Transverse colon (tissue), 4 donors: ENCODE measurements at regions not wholly inside any gene's neighbourhood (a gene's known extent, or its start where the extent isn't known, plus 50 kb on each side); places are given as distances from the start of the nearest gene placed in this dataset.

ENCODE experiments used
- DNase-seq: peaks from one replicate; pipeline ENCODE4 v3.0.0-alpha.2; 2019
- H3K27ac ChIP-seq, 4 donors: fragments of 200-600 bp; sonication (generic); 2 replicates each; pipeline ENCODE4 v1.5.1; 2016 to 2018; ENCODE audit warnings: inconsistent platforms in 4 of 4
- H3K27me3 ChIP-seq: fragments of 200-600 bp; sonication (generic); 2 replicates; pipeline ENCODE4 v1.5.1; 2017; ENCODE audit warnings: inconsistent platforms
- H3K36me3 ChIP-seq, 4 donors: fragments of 200-600 bp; sonication (generic); 2 replicates each; pipeline ENCODE4 v1.5.1; 2017 to 2019; ENCODE audit warnings: inconsistent platforms in 4 of 4
- H3K4me1 ChIP-seq, 4 donors: fragments of 200-600 bp; sonication (generic); 2 replicates each; pipeline ENCODE4 v1.5.1; 2017 to 2020; ENCODE audit warnings: inconsistent platforms in 4 of 4
- H3K4me3 ChIP-seq, 4 donors: fragments of 200-600 bp; sonication (generic); 1 replicate in 1 of 4; 2 replicates in 3 of 4; pipeline versions ENCODE4 v1.5.1 to v1.6.1; 2017 to 2019; ENCODE audit warnings: inconsistent platforms in 4 of 4
- H3K9me3 ChIP-seq, 2 donors: fragments of 200-600 bp; sonication (generic); 2 replicates each; pipeline ENCODE4 v1.5.1; 2017 to 2019; ENCODE audit warnings: inconsistent platforms in 2 of 2
- EP300 ChIP-seq: sonication (generic); formaldehyde crosslinking; IDR thresholded peaks from one replicate; pipeline ENCODE4 v1.6.1; 2017; ENCODE audit warnings: antibody characterized with exemption, low read depth
- POLR2A ChIP-seq: fragments of 450-650 bp; IDR thresholded peaks from one replicate; pipeline ENCODE4 v1.6.1; 2016; ENCODE audit warnings: antibody characterized with exemption, mild to moderate bottlenecking, moderate library complexity
- POLR2AphosphoS5 ChIP-seq, 3 donors: sonication (generic); formaldehyde crosslinking; IDR thresholded peaks; one replicate each; pipeline ENCODE4 v1.6.1; 2016; ENCODE audit warnings: antibody characterized with exemption in 3 of 3
- WGBS, 2 donors: methylation state at CpG; one replicate each; pipeline ENCODE4 v1.1.5; 2018; ENCODE audit warnings: low coverage in 1 of 2; 5-methylcytosine and 5-hydroxymethylcytosine counted together
- in situ Hi-C, 4 donors: fragments of 200-750 bp; cut with MboI; loops; one replicate each; pipeline versions ENCODE4 v1.15.0 to v1.15.1; 2017; ENCODE audit warnings: low sequenced_read_pairs in 3 of 4, low pct_ligation_motif_present in 1 of 4, low pct_unique_long_range_greater_than_20kb in 1 of 4
- intact Hi-C: fragments of 100-400 bp; cut with DNase I; formaldehyde crosslinking; loops from one replicate; pipeline ENCODE4 v1.15.1; 2023; ENCODE audit warnings: low total_unique reads
- TF ChIP-seq, protein P1 (sequence below), 5 experiments: fragments of 200-600 bp in 3 of 5; fragments of 450-650 bp in 2 of 5; sonication (generic) in 3 of 5; IDR thresholded peaks; 1 replicate in 2 of 5; 2 replicates in 3 of 5; pipeline ENCODE4 v1.5.1; 2016 to 2017; ENCODE audit warnings: antibody characterized with exemption in 5 of 5, inconsistent platforms in 3 of 5, mild to moderate bottlenecking in 2 of 5, moderate library complexity in 1 of 5

DNA sequence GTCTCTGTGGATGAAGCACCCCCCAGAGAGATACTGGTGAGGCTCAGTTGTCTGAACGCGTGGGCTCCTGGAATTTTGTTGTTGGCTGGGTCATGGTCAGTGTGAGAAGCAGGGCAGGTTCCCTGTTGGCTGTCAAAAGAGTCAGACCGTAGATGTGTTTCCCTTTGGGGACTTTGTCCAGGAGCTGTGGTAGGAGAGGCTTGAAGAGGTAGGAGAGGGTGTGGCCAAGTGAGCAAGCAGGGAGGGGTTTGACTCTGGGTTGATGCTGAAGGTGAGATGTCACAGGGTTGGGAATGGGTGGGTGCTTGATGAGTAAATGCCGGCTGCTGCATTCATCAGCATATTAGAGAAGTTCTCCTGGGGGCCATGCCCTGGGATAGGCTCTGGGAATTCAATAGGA is 803.2 kb downstream of the TBC1D22A start:
- Histone ChIP-seq H3K9me3 (no peaks in the 10 kb centered on the region), H3K4me3 (no peak overlapping the region), H3K27ac (no peak overlapping the region), H3K4me1 (peaks cover 0 to 4% (median 0%) of the 10 kb centered on the region in 4 donors), H3K27me3 (no peaks in the 10 kb centered on the region), H3K36me3 (no peaks in the 10 kb centered on the region)
- DNase-seq = no peak
- in situ Hi-C loops = no loop called here
- intact Hi-C loops = no loop called here
- 53 to 63% methylated on average over 3 to 4 of the region's 4 CpGs for WGBS, 2 donors
- TF ChIP-seq POLR2A (no peak), EP300 (no peak), POLR2AphosphoS5 (IDR thresholded peaks at IDR 0.05) (no peak)
- TF ChIP-seq, protein P1, sequence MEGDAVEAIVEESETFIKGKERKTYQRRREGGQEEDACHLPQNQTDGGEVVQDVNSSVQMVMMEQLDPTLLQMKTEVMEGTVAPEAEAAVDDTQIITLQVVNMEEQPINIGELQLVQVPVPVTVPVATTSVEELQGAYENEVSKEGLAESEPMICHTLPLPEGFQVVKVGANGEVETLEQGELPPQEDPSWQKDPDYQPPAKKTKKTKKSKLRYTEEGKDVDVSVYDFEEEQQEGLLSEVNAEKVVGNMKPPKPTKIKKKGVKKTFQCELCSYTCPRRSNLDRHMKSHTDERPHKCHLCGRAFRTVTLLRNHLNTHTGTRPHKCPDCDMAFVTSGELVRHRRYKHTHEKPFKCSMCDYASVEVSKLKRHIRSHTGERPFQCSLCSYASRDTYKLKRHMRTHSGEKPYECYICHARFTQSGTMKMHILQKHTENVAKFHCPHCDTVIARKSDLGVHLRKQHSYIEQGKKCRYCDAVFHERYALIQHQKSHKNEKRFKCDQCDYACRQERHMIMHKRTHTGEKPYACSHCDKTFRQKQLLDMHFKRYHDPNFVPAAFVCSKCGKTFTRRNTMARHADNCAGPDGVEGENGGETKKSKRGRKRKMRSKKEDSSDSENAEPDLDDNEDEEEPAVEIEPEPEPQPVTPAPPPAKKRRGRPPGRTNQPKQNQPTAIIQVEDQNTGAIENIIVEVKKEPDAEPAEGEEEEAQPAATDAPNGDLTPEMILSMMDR (IDR thresholded peaks at IDR 0.05) = no peak

DNA sequence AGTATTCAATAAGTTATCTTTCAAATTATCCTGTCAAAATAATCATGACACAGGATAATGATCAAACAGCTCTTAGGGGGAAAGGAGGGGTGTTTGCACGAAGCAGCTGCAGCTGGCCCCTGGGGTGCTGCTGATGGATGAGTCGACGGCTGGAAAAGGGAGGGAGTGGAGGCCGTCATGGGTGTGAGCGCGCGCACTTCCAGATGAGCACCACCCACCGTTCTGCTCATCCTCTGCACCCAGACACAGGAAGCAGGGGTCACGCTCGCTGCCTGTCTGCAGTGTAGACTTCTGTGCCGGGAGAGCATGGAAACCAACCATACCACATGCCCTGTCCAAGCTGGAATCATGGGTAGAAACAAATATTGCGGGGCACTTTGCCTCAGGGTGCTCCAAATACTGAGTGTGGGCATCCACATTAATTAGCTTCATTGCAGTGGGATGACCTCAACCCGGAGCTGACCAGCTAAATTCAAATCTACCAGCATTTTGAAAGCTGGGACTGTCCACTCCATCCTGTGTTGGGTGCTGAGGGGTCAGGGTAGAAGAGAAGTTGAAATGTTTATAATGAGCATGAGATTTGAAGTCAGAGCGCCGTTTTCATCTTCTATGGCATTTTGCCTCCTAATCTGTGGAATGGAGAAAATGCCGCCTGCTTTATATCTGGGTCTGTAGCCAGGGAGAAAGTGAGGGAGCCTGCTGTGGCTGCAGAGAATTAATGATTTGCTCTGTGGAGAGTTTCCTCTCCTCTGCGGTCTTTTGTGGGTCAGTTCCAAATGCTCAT is 802.4 kb downstream of the TBC1D22A start:
- Histone ChIP-seq H3K27ac (no peak overlapping the region), H3K27me3 (no peaks in the 10 kb centered on the region), H3K9me3 (no peaks in the 10 kb centered on the region), H3K4me3 (no peak overlapping the region), H3K36me3 (no peaks in the 10 kb centered on the region), H3K4me1 (peaks cover 0 to 4% (median 0%) of the 10 kb centered on the region in 4 donors)
- in situ Hi-C loops = no loop called here
- DNase-seq = no peak
- no peak for TF ChIP-seq POLR2AphosphoS5 (IDR thresholded peaks at IDR 0.05)
- no peak for TF ChIP-seq POLR2A
- TF ChIP-seq, protein P1 (IDR thresholded peaks at IDR 0.05) = no peak
- TF ChIP-seq EP300 = no peak
- intact Hi-C loops = no loop called here
- 59 to 71% methylated on average over 4 to 17 of the region's 17 CpGs for WGBS, 2 donors

DNA sequence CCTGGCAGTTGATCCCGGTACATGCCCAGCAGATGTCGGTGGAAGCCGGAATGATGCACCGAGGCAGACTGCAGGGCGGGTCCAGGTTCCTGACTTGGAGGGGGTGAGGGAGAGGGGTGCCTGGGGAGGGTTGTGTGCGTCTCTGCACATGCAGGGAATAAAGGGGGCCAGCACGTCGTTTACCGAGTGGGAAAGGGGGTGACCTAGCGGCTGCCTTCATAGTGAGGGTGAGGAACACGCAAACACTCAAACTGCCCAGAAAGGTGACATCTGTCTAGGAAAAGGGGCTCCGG is 801.7 kb downstream of the TBC1D22A start:
- H3K9me3 ChIP-seq = no peaks in the 10 kb centered on the region
- 82% methylated on average over 12 of the region's 12 CpGs; no CpG with 5 or more reads in 1 of the 2 donors for WGBS, 2 donors
- intact Hi-C loops = no loop called here
- no peaks in the 10 kb centered on the region for H3K36me3 ChIP-seq
- no peak overlapping the region for H3K4me3 ChIP-seq
- no peak for DNase-seq
- no peaks in the 10 kb centered on the region for H3K27me3 ChIP-seq
- H3K27ac ChIP-seq = no peak overlapping the region
- TF ChIP-seq EP300 = no peak
- TF ChIP-seq, protein P1 (IDR thresholded peaks at IDR 0.05) = no peak
- no peak for TF ChIP-seq POLR2A
- no peak for TF ChIP-seq POLR2AphosphoS5 (IDR thresholded peaks at IDR 0.05)
- in situ Hi-C loops = no loop called here
- H3K4me1 ChIP-seq = peaks cover 0 to 4% (median 0%) of the 10 kb centered on the region in 4 donors

DNA sequence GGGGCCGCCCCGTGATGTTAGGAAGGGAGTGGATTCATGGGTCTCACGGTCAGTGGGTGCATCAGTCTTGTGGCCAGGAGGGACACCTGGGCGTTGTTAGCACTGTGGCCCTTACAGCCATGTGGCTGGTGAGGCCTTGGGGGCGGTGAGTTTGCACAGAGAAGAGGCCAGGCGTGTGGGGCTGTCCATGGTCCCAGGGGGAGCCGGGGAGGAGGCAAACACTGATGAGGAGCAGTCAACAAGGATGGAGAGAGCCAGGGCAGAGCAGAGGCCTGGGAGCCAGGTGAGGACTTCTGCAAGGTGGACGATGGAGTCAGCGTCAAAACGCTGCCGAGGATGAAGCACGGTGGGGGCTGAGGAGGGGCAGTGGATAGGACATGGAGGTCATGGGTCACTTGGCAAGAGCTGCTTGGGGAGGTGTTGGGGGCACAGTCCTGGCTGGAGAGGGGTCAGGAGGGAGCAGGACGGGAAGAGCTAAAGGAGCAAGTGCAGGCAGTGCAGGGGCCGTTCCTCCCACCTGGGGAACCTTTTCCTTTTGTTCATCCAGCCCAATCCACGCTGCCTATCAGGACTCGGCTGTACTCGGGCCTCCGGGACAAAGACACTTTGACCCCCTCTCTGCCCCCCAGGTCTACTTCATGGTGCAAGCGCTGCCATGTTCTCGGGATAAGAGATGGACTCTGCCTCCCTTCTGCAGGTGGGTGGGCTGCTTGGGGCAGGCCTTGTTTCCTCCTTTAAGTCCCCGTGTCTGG is 801.1 kb downstream of the TBC1D22A start:
- Histone ChIP-seq H3K4me3 (no peak overlapping the region), H3K27me3 (no peaks in the 10 kb centered on the region), H3K27ac (no peak overlapping the region), H3K4me1 (peaks cover 0 to 4% (median 0%) of the 10 kb centered on the region in 4 donors), H3K9me3 (no peaks in the 10 kb centered on the region), H3K36me3 (no peaks in the 10 kb centered on the region)
- TF ChIP-seq EP300 (no peak), POLR2A (no peak), POLR2AphosphoS5 (IDR thresholded peaks at IDR 0.05) (no peak)
- no peak for DNase-seq
- WGBS, 2 donors = 69 to 84% methylated on average over 5 to 21 of the region's 21 CpGs
- intact Hi-C loops = no loop called here
- in situ Hi-C loops = no loop called here
